IMR-90 (cell line): ENCODE measurements at regions not wholly inside any gene's neighbourhood (a gene's known extent, or its start where the extent isn't known, plus 50 kb on each side); places are given as distances from the start of the nearest gene placed in this dataset.

Experiments
- ATAC-seq: fragments of 200-7000 bp; cut with Tn5 transposase; 2 replicates; pipeline ENCODE4 v1.9.1; 2020; ENCODE audit warnings: low read depth, mild to moderate bottlenecking, moderate library complexity
- BruUV-seq: library from RNA; stranded (reverse); fragments of 400-500 nt; replicated peaks from 2 replicates; lab custom pipeline; 2021; lab: Mats Ljungman, UMichigan
- CTCF ChIA-PET: fragments of 300-600 bp; formaldehyde crosslinking; extraction: SDS; loops from one replicate; lab custom pipeline; 2021; ENCODE audit warnings: antibody characterized with exemption; lab: Yijun Ruan, JAX
- POLR2A ChIA-PET: fragments of 300-600 bp; sonication (Branson Sonifier 250); formaldehyde crosslinking; loops from one replicate; lab custom pipeline; 2022; ENCODE audit warnings: antibody characterized with exemption; ENCODE audit not compliant: unreplicated experiment; lab: Charles Lee
- DNase-seq: peaks from one replicate; pipeline ENCODE4 v3.0.0; 2013
- H2AFZ ChIP-seq: replicated peaks from 2 replicates; pipeline ENCODE3; 2013; ENCODE audit warnings: low read length, mild to moderate bottlenecking; ENCODE audit not compliant: poor library complexity
- H2AK5ac ChIP-seq: 2 replicates; pipeline ENCODE4 v1.6.1; 2013; ENCODE audit warnings: low read depth, low read length, inconsistent platforms
- H2AK9ac ChIP-seq: replicated peaks from 2 replicates; pipeline ENCODE3; 2013; ENCODE audit warnings: mild to moderate bottlenecking, low read depth, low read length, moderate library complexity; ENCODE audit not compliant: poor library complexity
- H2BK120ac ChIP-seq: 2 replicates; pipeline ENCODE4 v1.6.1; 2013; ENCODE audit warnings: low read depth, low read length, inconsistent platforms
- H2BK15ac ChIP-seq: 3 replicates; pipeline ENCODE4 v1.6.1; 2013; ENCODE audit warnings: low read depth, low read length, inconsistent platforms
- H2BK20ac ChIP-seq: 2 replicates; pipeline ENCODE4 v1.6.1; 2013; ENCODE audit warnings: low read depth, mild to moderate bottlenecking, inconsistent platforms, low read length, moderate library complexity
- H2BK5ac ChIP-seq: 2 replicates; pipeline ENCODE4 v1.6.1; 2013; ENCODE audit warnings: mild to moderate bottlenecking, low read depth, low read length, inconsistent platforms; ENCODE audit not compliant: poor library complexity, severe bottlenecking
- H3K14ac ChIP-seq: replicated peaks from 2 replicates; pipeline ENCODE4 v1.6.1; 2013; ENCODE audit warnings: low read depth, low read length, inconsistent platforms
- H3K18ac ChIP-seq: 2 replicates; pipeline ENCODE4 v1.6.1; 2013; ENCODE audit warnings: low read depth, low read length, control low read depth
- H3K23ac ChIP-seq: 2 replicates; pipeline ENCODE4 v1.6.1; 2013; ENCODE audit warnings: low read depth, low read length, inconsistent platforms
- H3K27ac ChIP-seq: 2 replicates; pipeline ENCODE4 v1.5.1; 2013; ENCODE audit warnings: mild to moderate bottlenecking, control low read depth, low read length; ENCODE audit not compliant: insufficient read depth
- H3K27me3 ChIP-seq: 2 replicates; pipeline ENCODE4 v1.6.1; 2013; ENCODE audit warnings: low read length; ENCODE audit not compliant: control insufficient read depth, insufficient read depth
- H3K36me3 ChIP-seq: 2 replicates; pipeline ENCODE4 v1.6.1; 2013; ENCODE audit warnings: low read length, mixed read lengths; ENCODE audit not compliant: control insufficient read depth, insufficient read depth
- H3K4ac ChIP-seq: 2 replicates; pipeline ENCODE4 v1.6.1; 2013; ENCODE audit warnings: low read depth, low read length, inconsistent platforms
- H3K4me1 ChIP-seq: 2 replicates; pipeline ENCODE4 v1.6.1; 2013; ENCODE audit warnings: low read length, mixed read lengths; ENCODE audit not compliant: control insufficient read depth, insufficient read depth
- H3K4me2 ChIP-seq: 2 replicates; pipeline ENCODE4 v1.6.1; 2013; ENCODE audit warnings: low read depth, mild to moderate bottlenecking, control low read depth, low read length, moderate library complexity
- H3K4me3 ChIP-seq: 2 replicates; pipeline ENCODE4 v1.5.1; 2013; ENCODE audit warnings: low read depth, mild to moderate bottlenecking, control low read depth, low read length, moderate library complexity; ENCODE audit not compliant: insufficient read depth
- H3K56ac ChIP-seq: 2 replicates; pipeline ENCODE4 v1.6.1; 2013; ENCODE audit warnings: low read length, inconsistent platforms; ENCODE audit not compliant: insufficient read depth; ENCODE audit errors: extremely low read depth
- H3K79me1 ChIP-seq, 2 experiments: 2 replicates each; pipeline ENCODE4 v1.6.1; 2013; ENCODE audit warnings: low read length in 2 of 2, inconsistent platforms in 1 of 2, low read depth in 1 of 2
- H3K9ac ChIP-seq: 2 replicates; pipeline ENCODE4 v1.6.1; 2013; ENCODE audit warnings: low read depth, low read length, control low read depth
- H3K9me1 ChIP-seq: 2 replicates; pipeline ENCODE4 v1.6.1; 2013; ENCODE audit warnings: low read length, inconsistent platforms; ENCODE audit not compliant: insufficient read depth
- H3K9me3 ChIP-seq: 2 replicates; pipeline ENCODE4 v1.6.1; 2013; ENCODE audit warnings: low read length; ENCODE audit not compliant: control insufficient read depth, insufficient read depth
- H4K20me1 ChIP-seq: 2 replicates; pipeline ENCODE4 v1.6.1; 2013; ENCODE audit warnings: low read length, inconsistent platforms; ENCODE audit not compliant: insufficient read depth
- H4K5ac ChIP-seq: 2 replicates; pipeline ENCODE4 v1.6.1; 2013; ENCODE audit warnings: mild to moderate bottlenecking, low read depth, low read length, control low read depth
- H4K8ac ChIP-seq, 2 experiments: 2 replicates each; pipeline ENCODE4 v1.6.1; 2013; ENCODE audit warnings: low read depth in 2 of 2, low read length in 2 of 2, control low read depth in 1 of 2, inconsistent platforms in 1 of 2
- H4K91ac ChIP-seq: 2 replicates; pipeline ENCODE4 v1.6.1; 2013; ENCODE audit warnings: low read depth, low read length, inconsistent platforms; ENCODE audit not compliant: insufficient read depth
- BHLHE40 ChIP-seq: fragments of 150-350 bp; IDR thresholded peaks from 2 replicates; pipeline ENCODE4 v1.6.1; 2016; ENCODE audit warnings: mild to moderate bottlenecking, low read depth, low read length
- CEBPB ChIP-seq: IDR thresholded peaks from 2 replicates; pipeline ENCODE4 v1.6.1; 2012; ENCODE audit warnings: low read depth, low read length, improper control_type of control experiment
- CHD1 ChIP-seq: IDR thresholded peaks from 2 replicates; pipeline ENCODE4 v1.6.1; 2012; ENCODE audit warnings: low read depth, low read length, improper control_type of control experiment
- FOS ChIP-seq: fragments of 150-350 bp; IDR thresholded peaks from 2 replicates; pipeline ENCODE4 v1.6.1; 2016; ENCODE audit warnings: low read depth, low read length
- MAFK ChIP-seq: IDR thresholded peaks from 2 replicates; pipeline ENCODE4 v1.6.1; 2012; ENCODE audit warnings: low read depth, low read length, improper control_type of control experiment
- MAZ ChIP-seq: IDR thresholded peaks from 2 replicates; pipeline ENCODE4 v1.6.1; 2012; ENCODE audit warnings: low read depth, mild to moderate bottlenecking, low read length, improper control_type of control experiment, moderate library complexity, borderline replicate concordance
- MXI1 ChIP-seq: IDR thresholded peaks from 2 replicates; pipeline ENCODE4 v1.6.1; 2012; ENCODE audit warnings: low read depth, mild to moderate bottlenecking, low read length, moderate library complexity, borderline replicate concordance
- NFE2L2 ChIP-seq: fragments of 150-350 bp; IDR thresholded peaks from 2 replicates; pipeline ENCODE4 v1.6.1; 2016; ENCODE audit warnings: low read depth, mild to moderate bottlenecking, low read length
- POLR2A ChIP-seq: IDR thresholded peaks from 2 replicates; pipeline ENCODE4 v1.6.1; 2012; ENCODE audit warnings: mild to moderate bottlenecking, low read depth, low read length
- RAD21 ChIP-seq: IDR thresholded peaks from 2 replicates; pipeline ENCODE4 v1.6.1; 2012; ENCODE audit warnings: low read length, improper control_type of control experiment
- RCOR1 ChIP-seq: IDR thresholded peaks from 2 replicates; pipeline ENCODE4 v1.6.1; 2012; ENCODE audit warnings: mild to moderate bottlenecking, low read length, improper control_type of control experiment; ENCODE audit not compliant: insufficient replicate concordance
- RFX5 ChIP-seq: IDR thresholded peaks from 2 replicates; pipeline ENCODE4 v1.8.0; 2012; ENCODE audit warnings: low read depth, mild to moderate bottlenecking, low read length, moderate library complexity
- SMC3 ChIP-seq: fragments of 150-350 bp; IDR thresholded peaks from 2 replicates; pipeline ENCODE4 v1.6.1; 2016; ENCODE audit warnings: low read depth, mild to moderate bottlenecking, antibody characterized with exemption, low read length, moderate library complexity
- WGBS, 2 experiments: methylation state at CpG; one replicate each; pipeline versions ENCODE4 v1.1.5 to v1.1.7; 2013; ENCODE audit warnings: missing lambda C conversion rate in 2 of 2; ENCODE audit not compliant: insufficient read length in 1 of 2; ENCODE audit errors: extremely low coverage in 2 of 2; 5-methylcytosine and 5-hydroxymethylcytosine counted together
- dilution Hi-C: fragments of 300-500 bp; cut with HindIII; formaldehyde crosslinking; loops from one replicate; pipeline ENCODE4 v1.14.3; 2018; ENCODE audit warnings: low sequenced_read_pairs; ENCODE audit not compliant: unreplicated experiment
- in situ Hi-C: fragments of 300-500 bp; cut with MboI; formaldehyde crosslinking; loops from 3 replicates; pipeline ENCODE4 v1.14.3; 2019; ENCODE audit warnings: low sequenced_read_pairs, inconsistent platforms, mixed read lengths
- intact Hi-C: fragments of 100-400 bp; cut with micrococcal nuclease; formaldehyde crosslinking; loops from 2 replicates; pipeline ENCODE4 v1.10.0; 2022
- TF ChIP-seq, protein P1 (sequence below): conservative IDR thresholded peaks from 2 replicates; pipeline ENCODE4 v1.5.1; 2012; ENCODE audit warnings: mild to moderate bottlenecking, low read depth, low read length, improper control_type of control experiment
- TF ChIP-seq, protein P2 (sequence below): fragments of 150-350 bp; IDR thresholded peaks from 2 replicates; pipeline ENCODE4 v1.6.1; 2016; ENCODE audit warnings: low read depth, mild to moderate bottlenecking, low read length, moderate library complexity, borderline replicate concordance
- TF ChIP-seq, protein P3 (sequence below): fragments of 150-350 bp; IDR thresholded peaks from 2 replicates; pipeline ENCODE4 v1.6.1; 2017; ENCODE audit warnings: mild to moderate bottlenecking, antibody characterized with exemption, low read length, low read depth

DNA sequence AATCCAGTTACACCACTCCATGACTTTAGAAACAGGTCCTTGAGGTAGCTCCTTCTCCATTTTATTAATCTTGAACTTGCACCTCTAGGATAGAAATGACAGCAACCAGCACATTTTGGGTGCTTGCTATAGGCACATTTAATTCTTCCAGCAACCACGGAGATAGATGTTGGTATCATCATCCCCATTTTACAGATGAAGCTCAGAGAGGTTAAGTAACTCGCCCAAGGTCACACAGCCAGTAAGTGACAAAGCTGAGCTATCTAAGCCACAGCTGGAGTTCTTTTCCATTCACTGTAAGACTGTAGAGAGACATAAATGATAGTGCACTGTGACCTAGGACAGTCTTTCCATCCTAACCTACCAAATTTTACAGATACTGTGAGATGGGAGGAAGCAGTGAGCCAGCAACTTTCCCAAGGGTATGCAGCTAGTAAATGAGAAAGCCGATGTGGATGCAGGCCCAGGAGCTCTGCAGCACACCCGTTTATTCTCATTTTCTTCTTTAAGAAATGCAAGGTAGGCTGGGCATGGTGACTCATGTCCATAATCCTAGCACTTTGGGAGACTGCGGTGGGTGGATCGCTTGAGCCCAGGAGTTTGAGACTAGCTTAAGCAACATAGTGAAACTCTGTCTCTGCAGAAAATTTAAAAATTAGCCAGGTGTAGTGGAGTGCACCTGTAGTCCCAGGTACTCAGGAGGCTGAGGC lies 103.2 kb downstream of the TBX5 start:
- peaks cover 8% of the 10 kb centered on the region for H3K27me3 ChIP-seq
- in situ Hi-C loops = no loop called here
- ChIA-PET CTCF (no interaction called here), POLR2A (no interaction called here)
- H2AK5ac ChIP-seq = no peak overlapping the region
- H3K56ac ChIP-seq = no peak overlapping the region
- no peak overlapping the region for H3K4me3 ChIP-seq
- H3K14ac ChIP-seq = no peak overlapping the region
- H3K36me3 ChIP-seq = no peaks in the 10 kb centered on the region
- no peak overlapping the region for H3K4ac ChIP-seq
- no TSS peak for BruUV-seq
- H2BK20ac ChIP-seq = no peak overlapping the region
- no peak overlapping the region for H3K23ac ChIP-seq
- H4K20me1 ChIP-seq = no peaks in the 10 kb centered on the region
- peaks cover 3% of the 10 kb centered on the region for H3K4me1 ChIP-seq
- no peak for DNase-seq
- dilution Hi-C loops = no loop called here
- H4K91ac ChIP-seq = no peak overlapping the region
- no peaks in the 10 kb centered on the region for H3K9me1 ChIP-seq
- no peaks in the 10 kb centered on the region for H3K79me1 ChIP-seq
- H2BK5ac ChIP-seq = no peak overlapping the region
- no peak overlapping the region for H2BK15ac ChIP-seq
- no peak overlapping the region for H4K8ac ChIP-seq
- intact Hi-C loops = no loop called here
- WGBS, 2 experiments = 60% methylated on average over 1 of the region's 6 CpGs; no CpG with 5 or more reads in 1 of the 2 experiments
- no peak overlapping the region for H2AFZ ChIP-seq
- TF ChIP-seq CEBPB (no peak), FOS (no peak), MAZ (no peak), RCOR1 (no peak), CHD1 (no peak), BHLHE40 (no peak), NFE2L2 (no peak), MAFK (no peak), POLR2A (no peak), RFX5 (no peak), MXI1 (no peak), RAD21 (no peak), SMC3 (no peak)
- TF ChIP-seq, protein P1, sequence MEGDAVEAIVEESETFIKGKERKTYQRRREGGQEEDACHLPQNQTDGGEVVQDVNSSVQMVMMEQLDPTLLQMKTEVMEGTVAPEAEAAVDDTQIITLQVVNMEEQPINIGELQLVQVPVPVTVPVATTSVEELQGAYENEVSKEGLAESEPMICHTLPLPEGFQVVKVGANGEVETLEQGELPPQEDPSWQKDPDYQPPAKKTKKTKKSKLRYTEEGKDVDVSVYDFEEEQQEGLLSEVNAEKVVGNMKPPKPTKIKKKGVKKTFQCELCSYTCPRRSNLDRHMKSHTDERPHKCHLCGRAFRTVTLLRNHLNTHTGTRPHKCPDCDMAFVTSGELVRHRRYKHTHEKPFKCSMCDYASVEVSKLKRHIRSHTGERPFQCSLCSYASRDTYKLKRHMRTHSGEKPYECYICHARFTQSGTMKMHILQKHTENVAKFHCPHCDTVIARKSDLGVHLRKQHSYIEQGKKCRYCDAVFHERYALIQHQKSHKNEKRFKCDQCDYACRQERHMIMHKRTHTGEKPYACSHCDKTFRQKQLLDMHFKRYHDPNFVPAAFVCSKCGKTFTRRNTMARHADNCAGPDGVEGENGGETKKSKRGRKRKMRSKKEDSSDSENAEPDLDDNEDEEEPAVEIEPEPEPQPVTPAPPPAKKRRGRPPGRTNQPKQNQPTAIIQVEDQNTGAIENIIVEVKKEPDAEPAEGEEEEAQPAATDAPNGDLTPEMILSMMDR = no peak
- TF ChIP-seq, protein P2, sequence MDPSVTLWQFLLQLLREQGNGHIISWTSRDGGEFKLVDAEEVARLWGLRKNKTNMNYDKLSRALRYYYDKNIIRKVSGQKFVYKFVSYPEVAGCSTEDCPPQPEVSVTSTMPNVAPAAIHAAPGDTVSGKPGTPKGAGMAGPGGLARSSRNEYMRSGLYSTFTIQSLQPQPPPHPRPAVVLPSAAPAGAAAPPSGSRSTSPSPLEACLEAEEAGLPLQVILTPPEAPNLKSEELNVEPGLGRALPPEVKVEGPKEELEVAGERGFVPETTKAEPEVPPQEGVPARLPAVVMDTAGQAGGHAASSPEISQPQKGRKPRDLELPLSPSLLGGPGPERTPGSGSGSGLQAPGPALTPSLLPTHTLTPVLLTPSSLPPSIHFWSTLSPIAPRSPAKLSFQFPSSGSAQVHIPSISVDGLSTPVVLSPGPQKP = no peak
- TF ChIP-seq, protein P3, sequence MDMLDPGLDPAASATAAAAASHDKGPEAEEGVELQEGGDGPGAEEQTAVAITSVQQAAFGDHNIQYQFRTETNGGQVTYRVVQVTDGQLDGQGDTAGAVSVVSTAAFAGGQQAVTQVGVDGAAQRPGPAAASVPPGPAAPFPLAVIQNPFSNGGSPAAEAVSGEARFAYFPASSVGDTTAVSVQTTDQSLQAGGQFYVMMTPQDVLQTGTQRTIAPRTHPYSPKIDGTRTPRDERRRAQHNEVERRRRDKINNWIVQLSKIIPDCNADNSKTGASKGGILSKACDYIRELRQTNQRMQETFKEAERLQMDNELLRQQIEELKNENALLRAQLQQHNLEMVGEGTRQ = no peak
- H2BK120ac ChIP-seq = no peak overlapping the region
- H3K18ac ChIP-seq = no peak overlapping the region
- no peak overlapping the region for H3K4me2 ChIP-seq
- H3K9me3 ChIP-seq = no peaks in the 10 kb centered on the region
- H3K27ac ChIP-seq = no peak overlapping the region
- no peak for ATAC-seq
- no peak overlapping the region for H2AK9ac ChIP-seq
- H4K5ac ChIP-seq = no peak overlapping the region
- no peak overlapping the region for H3K9ac ChIP-seq
